ENCODE measurements at regions not wholly inside any gene's neighbourhood (a gene's known extent, or its start where the extent isn't known, plus 50 kb on each side); places are given as distances from the start of the nearest gene placed in this dataset.

DNA sequence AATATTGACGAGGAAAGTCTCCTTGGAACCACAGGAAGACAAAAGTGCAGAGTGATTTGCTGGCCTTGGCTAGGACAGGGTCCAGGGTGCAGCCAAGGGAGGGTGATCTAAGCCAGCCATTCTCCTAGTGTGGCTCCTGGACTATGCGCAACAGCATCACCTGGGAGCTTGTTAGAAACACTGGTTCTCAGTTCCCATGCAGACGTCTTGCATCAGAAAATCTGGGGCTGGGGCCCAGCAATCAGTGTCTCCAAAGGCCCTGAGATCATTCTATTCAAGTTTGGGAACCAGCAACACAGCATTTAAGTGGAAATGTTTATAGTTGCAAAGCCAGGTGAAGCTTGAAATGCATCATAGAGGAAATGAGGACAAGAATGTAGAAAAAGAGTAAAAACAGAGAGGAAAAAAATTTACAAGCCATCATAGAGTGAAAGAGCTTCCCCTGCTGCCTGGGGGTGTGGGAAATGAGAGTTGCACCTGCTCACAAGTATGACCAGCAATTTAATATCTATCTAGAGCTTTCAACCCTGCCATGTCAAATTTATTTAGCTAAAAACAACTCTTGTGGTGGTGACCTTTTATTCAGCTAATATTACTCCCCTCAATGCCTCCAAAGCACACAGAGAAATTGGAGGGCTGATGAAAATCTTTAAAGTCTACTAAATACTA, 54.4 kb upstream of the SEC11C start:
- BruUV-seq (replicated peaks), result no TSS peak

More for the DNA sequence above, 54.4 kb upstream of the SEC11C start:
- in situ Hi-C loops (cut with MboI) (loop anchor here (10.0 kb wide), 1 partner anchor 140 kb away; the partner anchor contains the start of gene GRP), intact Hi-C loops (cut with micrococcal nuclease; ENCODE audit: unreplicated experiment) (loop anchor here (2.0 kb wide), 2 partner anchors 140 to 318 kb away; no protein-coding TSS in a partner anchor)
- Histone ChIP-seq H3K9ac (ENCODE audit: control insufficient read depth, insufficient read depth, low read length) (no peak overlapping the region), H2AFZ (ENCODE audit: control insufficient read depth, low read depth, low read length) (no peak overlapping the region), H3K36me3 (ENCODE audit: control insufficient read depth in 2 of 2, insufficient read depth in 2 of 2, low read length in 1 of 2) (no peaks in the 10 kb centered on the region), H3K4me1 (ENCODE audit: control insufficient read depth, insufficient read depth, low read length) (peaks cover 4% of the 10 kb centered on the region), H3K27ac (ENCODE audit: control insufficient read depth, insufficient read depth) (no peak overlapping the region), H3K79me2 (ENCODE audit: control insufficient read depth, insufficient read depth, low read length) (no peaks in the 10 kb centered on the region), H3K27me3 (replicated peaks in 1 of 2; ENCODE audit: control insufficient read depth in 2 of 2, insufficient read depth in 2 of 2, low read length in 1 of 2) (peaks cover 0 to 3% of the 10 kb centered on the region in 2 experiments; a peak in 1 of 4 replicates), H3K9me3 (replicated peaks; ENCODE audit: control insufficient read depth, insufficient read depth, low read length) (no peaks in the 10 kb centered on the region), H3K4me2 (ENCODE audit: control insufficient read depth, insufficient read depth) (no peak overlapping the region), H3K4me3 (no peak overlapping the region), H4K20me1 (ENCODE audit: control insufficient read depth, insufficient read depth) (no peaks in the 10 kb centered on the region)
- 44% methylated on average over 3 of the region's 3 CpGs for WGBS (ENCODE audit: insufficient coverage, insufficient replicate concordance, low lambda C conversion rate, missing lambda C conversion rate)
- ChIA-PET CTCF (interaction anchor here (0.6 to 7.9 kb wide), 18 partner anchors 8 to 318 kb away, joined by 3 to 47 read pairs (median 5); partner anchors contain the start of gene GRP), RAD21 (ENCODE audit: unreplicated experiment) (interaction anchor here (1.1 to 4.1 kb wide), 6 partner anchors 28 to 317 kb away, joined by 3 to 13 read pairs (median 7); no protein-coding TSS in a partner anchor), POLR2A (no interaction called here), SMC1A (ENCODE audit: uncharacterized antibody, unreplicated experiment) (interaction anchor here (0.6 to 2.1 kb wide), 7 partner anchors 8 to 318 kb away, joined by 3 to 8 read pairs (median 4); no protein-coding TSS in a partner anchor)
- FAIRE-seq (no peak), ATAC-seq (no peak), DNase-seq (ENCODE audit: low read depth, low spot score) (no peak)
- TF ChIP-seq, protein P1, sequence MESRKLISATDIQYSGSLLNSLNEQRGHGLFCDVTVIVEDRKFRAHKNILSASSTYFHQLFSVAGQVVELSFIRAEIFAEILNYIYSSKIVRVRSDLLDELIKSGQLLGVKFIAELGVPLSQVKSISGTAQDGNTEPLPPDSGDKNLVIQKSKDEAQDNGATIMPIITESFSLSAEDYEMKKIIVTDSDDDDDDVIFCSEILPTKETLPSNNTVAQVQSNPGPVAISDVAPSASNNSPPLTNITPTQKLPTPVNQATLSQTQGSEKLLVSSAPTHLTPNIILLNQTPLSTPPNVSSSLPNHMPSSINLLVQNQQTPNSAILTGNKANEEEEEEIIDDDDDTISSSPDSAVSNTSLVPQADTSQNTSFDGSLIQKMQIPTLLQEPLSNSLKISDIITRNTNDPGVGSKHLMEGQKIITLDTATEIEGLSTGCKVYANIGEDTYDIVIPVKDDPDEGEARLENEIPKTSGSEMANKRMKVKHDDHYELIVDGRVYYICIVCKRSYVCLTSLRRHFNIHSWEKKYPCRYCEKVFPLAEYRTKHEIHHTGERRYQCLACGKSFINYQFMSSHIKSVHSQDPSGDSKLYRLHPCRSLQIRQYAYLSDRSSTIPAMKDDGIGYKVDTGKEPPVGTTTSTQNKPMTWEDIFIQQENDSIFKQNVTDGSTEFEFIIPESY (IDR thresholded peaks at IDR 0.05), result no peak
- TF ChIP-seq BMI1 (IDR thresholded peaks at IDR 0.05; ENCODE audit: borderline replicate concordance), result no peak
- no peak for TF ChIP-seq IRF4 (IDR thresholded peaks at IDR 0.05; ENCODE audit: low read depth, low read length)
- TF ChIP-seq JUNB (IDR thresholded peaks at IDR 0.05), result no peak
